Tibial nerve (tissue), 4 donors: ENCODE measurements at regions not wholly inside any gene's neighbourhood (a gene's known extent, or its start where the extent isn't known, plus 50 kb on each side); places are given as distances from the start of the nearest gene placed in this dataset.

Experiments used
- CTCF ChIP-seq, 5 experiments: fragments of 200-600 bp in 3 of 5; fragments of 450-650 bp in 2 of 5; sonication (generic) in 3 of 5; IDR thresholded peaks; one replicate each; pipeline ENCODE4 v1.5.1; 2016 to 2019; ENCODE audit warnings: antibody characterized with exemption in 5 of 5, mild to moderate bottlenecking in 3 of 5, moderate library complexity in 2 of 5
- EP300 ChIP-seq, 2 donors: sonication (generic); formaldehyde crosslinking; IDR thresholded peaks; one replicate each; pipeline ENCODE4 v1.6.1; 2017; ENCODE audit warnings: antibody characterized with exemption in 2 of 2, mild to moderate bottlenecking in 1 of 2
- POLR2A ChIP-seq, 2 donors: fragments of 450-650 bp; IDR thresholded peaks; one replicate each; pipeline ENCODE4 v1.6.1; 2017; ENCODE audit warnings: antibody characterized with exemption in 2 of 2, mild to moderate bottlenecking in 2 of 2, moderate library complexity in 2 of 2

- TF ChIP-seq CTCF (IDR thresholded peaks at IDR 0.05) (no peak), POLR2A (IDR thresholded peaks at IDR 0.05) (no peak), EP300 (IDR thresholded peaks at IDR 0.05) (no peak)
Observed at GRCh38 chr9:90261698-90262097, 380.9 kb downstream of the DIRAS2 start.
